Bronchial epithelial cell (primary cell): ENCODE measurements at regions not wholly inside any gene's neighbourhood (a gene's known extent, or its start where the extent isn't known, plus 50 kb on each side); places are given as distances from the start of the nearest gene placed in this dataset.

Source experiments
- DNase-seq: peaks from one replicate; pipeline ENCODE4 v3.0.0-alpha.2; 2010; ENCODE audit warnings: low read depth
- FAIRE-seq: peaks from 2 replicates; lab custom pipeline; 2011; peaks lifted over from hg19 to GRCh38; lab: Jason Lieb, UNC
- H3K27me3 ChIP-seq: 2 replicates; pipeline ENCODE4 v1.5.1; 2011; ENCODE audit warnings: low read length; ENCODE audit not compliant: control insufficient read depth, insufficient read depth
- H3K36me3 ChIP-seq: 2 replicates; pipeline ENCODE4 v1.5.1; 2011; ENCODE audit warnings: low read length; ENCODE audit not compliant: control insufficient read depth, insufficient read depth
- H3K4me3 ChIP-seq: 2 replicates; pipeline ENCODE4 v1.5.1; 2011; ENCODE audit warnings: mild to moderate bottlenecking, low read depth, low read length, control low read depth
- CTCF ChIP-seq: IDR thresholded peaks from 2 replicates; pipeline ENCODE4 v1.5.1; 2011; ENCODE audit warnings: mild to moderate bottlenecking, moderate library complexity, low read length, control low read depth, inconsistent platforms; ENCODE audit not compliant: insufficient read depth, severe bottlenecking

DNA sequence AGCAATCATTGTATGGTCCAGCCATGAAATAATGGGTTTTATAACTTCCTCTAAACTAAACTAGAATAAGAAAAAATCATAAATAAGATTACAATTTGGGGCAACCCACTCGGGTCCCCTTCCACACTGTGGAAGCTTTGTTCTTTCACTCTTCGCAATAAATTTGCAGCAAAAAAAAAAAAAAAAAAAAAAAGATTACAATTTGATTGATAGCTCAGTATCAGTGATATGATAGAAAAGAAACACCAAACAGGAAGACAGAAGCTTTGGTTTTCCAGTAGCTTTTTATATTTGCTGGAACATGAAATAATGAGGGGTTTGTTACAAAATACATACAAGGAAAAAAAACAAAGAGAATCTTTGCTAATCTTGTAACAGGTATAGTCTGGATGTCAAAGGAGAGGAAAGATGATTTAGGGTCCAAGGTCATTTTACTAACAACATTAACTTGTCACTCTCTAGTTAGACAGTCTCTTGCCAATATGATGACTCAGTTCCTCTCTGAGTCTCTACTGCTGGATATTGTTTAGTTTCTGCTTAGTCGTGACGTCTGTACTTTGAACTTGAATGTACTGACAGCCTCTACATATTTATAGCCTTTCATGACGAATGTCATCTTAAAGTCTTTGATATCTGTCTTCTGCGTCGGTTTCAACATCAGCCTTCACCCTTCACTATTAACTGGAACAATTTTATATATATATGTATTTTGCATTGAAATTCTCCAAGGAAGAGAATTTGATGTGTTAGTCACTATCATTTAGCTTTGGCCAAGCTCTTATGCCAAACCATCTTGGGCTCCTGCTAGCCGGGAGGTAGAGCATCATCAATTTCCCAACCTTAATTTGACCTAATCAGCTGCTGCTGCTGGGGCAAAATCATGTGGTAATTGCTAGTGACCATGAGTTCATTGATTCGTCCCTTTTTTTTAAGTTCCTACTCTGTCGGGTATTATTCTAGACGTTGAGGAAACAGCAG, 213.1 kb upstream of the STXBP5 start:
- no peaks in the 10 kb centered on the region for H3K27me3 ChIP-seq
- no peak overlapping the region for H3K4me3 ChIP-seq
- DNase-seq: peak; percentile 67
- FAIRE-seq: no peak
- no peak for TF ChIP-seq CTCF
- no peaks in the 10 kb centered on the region for H3K36me3 ChIP-seq

DNA sequence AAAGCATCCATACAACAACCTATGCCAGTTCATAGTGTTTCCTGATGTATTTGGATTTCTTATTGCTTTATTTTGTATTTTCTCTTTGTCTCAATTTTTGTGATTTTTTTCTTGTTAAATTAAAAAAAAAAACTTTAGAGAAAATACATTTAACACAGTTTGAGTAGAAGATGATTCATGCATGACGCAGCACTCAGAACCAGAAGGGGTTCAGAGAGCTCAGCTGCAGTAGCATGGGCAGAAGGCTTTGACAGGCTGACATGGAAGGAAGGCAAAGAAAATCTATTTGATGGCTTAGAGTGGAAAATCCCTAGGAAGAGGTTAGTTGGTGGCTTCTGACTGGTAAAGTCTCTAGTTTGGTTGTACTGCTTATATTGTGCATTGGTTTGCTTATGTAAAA, 207.2 kb upstream of the STXBP5 start:
- TF ChIP-seq CTCF: no peak
- peak; percentile 49 for DNase-seq
- no peak for FAIRE-seq

GRCh38 chr6:146999766-147000165, 204.5 kb upstream of the STXBP5 start:
- H3K36me3 ChIP-seq: no peaks in the 10 kb centered on the region
- no peak for TF ChIP-seq CTCF
- no peak overlapping the region for H3K4me3 ChIP-seq
- no peaks in the 10 kb centered on the region for H3K27me3 ChIP-seq
- FAIRE-seq: no peak
- DNase-seq: no peak

More for the DNA sequence above, 207.2 kb upstream of the STXBP5 start:
- no peaks in the 10 kb centered on the region for H3K27me3 ChIP-seq
- H3K36me3 ChIP-seq: no peaks in the 10 kb centered on the region
- H3K4me3 ChIP-seq: no peak overlapping the region

DNA sequence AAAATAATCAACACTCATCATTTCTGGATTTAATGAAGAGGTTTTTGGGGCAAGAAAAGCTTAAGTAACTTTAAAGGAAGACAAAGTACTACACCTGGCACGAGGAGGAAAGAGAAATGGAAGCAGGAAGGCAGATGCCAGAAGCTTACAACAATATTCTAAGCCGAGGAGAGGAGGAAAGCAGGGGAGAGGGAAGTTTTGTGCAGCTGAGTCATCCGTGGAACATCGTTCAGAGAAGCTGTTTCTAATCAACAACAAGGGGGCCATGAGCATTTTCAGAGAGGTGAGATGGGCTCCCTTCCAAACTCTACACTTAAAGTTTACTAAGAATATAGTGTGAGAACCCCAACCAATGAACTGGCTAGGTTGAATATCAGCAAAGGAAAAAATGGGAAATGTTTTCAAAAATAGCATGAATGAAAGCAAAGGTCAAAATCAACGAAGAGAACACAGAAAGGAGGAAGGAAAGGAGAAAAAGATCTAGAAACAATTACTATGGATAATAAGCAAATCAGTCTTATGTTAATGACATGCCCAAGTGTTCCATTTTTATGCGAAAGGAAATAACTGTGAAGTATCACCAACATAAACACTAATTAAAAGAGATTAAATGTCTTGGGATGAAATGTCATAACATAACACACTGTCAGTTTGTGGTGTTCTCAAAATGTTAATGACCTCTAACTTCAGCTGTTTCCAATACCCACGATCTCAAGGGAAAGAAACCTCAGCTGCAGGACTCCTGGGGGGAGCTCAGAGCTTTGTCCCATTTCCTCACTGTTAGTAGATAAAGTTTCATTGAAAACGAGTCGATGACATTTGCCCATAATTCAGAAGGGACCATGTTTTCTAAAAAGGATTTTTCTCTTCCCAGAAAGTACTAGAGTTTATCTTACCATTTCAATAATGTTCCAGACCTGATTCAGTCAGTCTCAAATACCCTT, 203.4 kb upstream of the STXBP5 start:
- peak; percentile 5 for DNase-seq
- FAIRE-seq: no peak
- H3K36me3 ChIP-seq: no peaks in the 10 kb centered on the region

GRCh38 chr6:147001621-147002020, 202.6 kb upstream of the STXBP5 start:
- no peaks in the 10 kb centered on the region for H3K27me3 ChIP-seq
- DNase-seq (peak; percentile 24), FAIRE-seq (no peak)
- TF ChIP-seq CTCF: no peak
- H3K36me3 ChIP-seq: no peaks in the 10 kb centered on the region
- no peak overlapping the region for H3K4me3 ChIP-seq

More for the DNA sequence above, 203.4 kb upstream of the STXBP5 start:
- H3K27me3 ChIP-seq: no peaks in the 10 kb centered on the region
- no peak for TF ChIP-seq CTCF
- H3K4me3 ChIP-seq: no peak overlapping the region
